ENCODE measurements at regions not wholly inside any gene's neighbourhood (a gene's known extent, or its start where the extent isn't known, plus 50 kb on each side); places are given as distances from the start of the nearest gene placed in this dataset.
A peak's percentile ranks its signal among the peaks of the same experiment; 100 is the strongest.
"Not testable (repeated sequence)": the region's sequence is repeated elsewhere in the genome, so short reads cannot be mapped to it uniquely, and the experiment has no call there.

- no peak for DNase-seq
Measured at GRCh38 chr18:70956554-70956953, 667.7 kb downstream of the SOCS6 start.

GRCh38 chr18:70936160-70936559 is 647.3 kb downstream of the SOCS6 start:
- no peak for DNase-seq

- DNase-seq = no peak
Measured at GRCh38 chr18:70931942-70932814, 643.3 kb downstream of the SOCS6 start.

GRCh38 chr18:70920840-70921374 is 632.1 kb downstream of the SOCS6 start:
- DNase-seq = no peak

GRCh38 chr18:70907673-70908072 is 618.8 kb downstream of the SOCS6 start:
- DNase-seq = no peak

- no peak for DNase-seq
Measured at GRCh38 chr18:70892381-70892780, 603.5 kb downstream of the SOCS6 start.

GRCh38 chr18:70870292-70870691 is 581.4 kb downstream of the SOCS6 start:
- DNase-seq = no peak

- DNase-seq = no peak
Measured at GRCh38 chr18:70848329-70848728, 559.5 kb downstream of the SOCS6 start.

GRCh38 chr18:70840649-70841048 is 551.8 kb downstream of the SOCS6 start:
- DNase-seq = no peak

- no peak for DNase-seq
Measured at GRCh38 chr18:70827632-70828031, 538.8 kb downstream of the SOCS6 start.

GRCh38 chr18:70826571-70826970 is 537.7 kb downstream of the SOCS6 start:
- DNase-seq = no peak

- no peak for DNase-seq
Measured at GRCh38 chr18:70822691-70823090, 533.8 kb downstream of the SOCS6 start.

- DNase-seq = no peak
Measured at GRCh38 chr18:70822117-70822516, 533.3 kb downstream of the SOCS6 start.

GRCh38 chr18:70808481-70809056 is 519.7 kb downstream of the SOCS6 start:
- DNase-seq = no peak

GRCh38 chr18:70781860-70782453 is 493.1 kb downstream of the SOCS6 start:
- DNase-seq = peak; percentile 76

- DNase-seq = not testable (repeated sequence)
Measured at GRCh38 chr18:70766254-70766653, 477.4 kb downstream of the SOCS6 start.

GRCh38 chr18:70762812-70763211 is 474.0 kb downstream of the SOCS6 start:
- DNase-seq = no peak

- DNase-seq = no peak
Measured at GRCh38 chr18:70758780-70759179, 469.9 kb downstream of the SOCS6 start.

- DNase-seq = no peak
Measured at GRCh38 chr18:70754486-70754885, 465.6 kb downstream of the SOCS6 start.

GRCh38 chr18:70732916-70733315 is 444.1 kb downstream of the SOCS6 start:
- DNase-seq = no peak

GRCh38 chr18:70732188-70732587 is 443.3 kb downstream of the SOCS6 start:
- DNase-seq = no peak

- no peak for DNase-seq
Measured at GRCh38 chr18:70720607-70721006, 431.8 kb downstream of the SOCS6 start.

GRCh38 chr18:70709720-70710119 is 420.9 kb downstream of the SOCS6 start:
- DNase-seq = no peak

- no peak for DNase-seq
Measured at GRCh38 chr18:70709144-70709543, 420.3 kb downstream of the SOCS6 start.
